8988T (cell line): ENCODE measurements at regions not wholly inside any gene's neighbourhood (a gene's known extent, or its start where the extent isn't known, plus 50 kb on each side); places are given as distances from the start of the nearest gene placed in this dataset.
"Not testable (repeated sequence)": the region's sequence is repeated elsewhere in the genome, so short reads cannot be mapped to it uniquely, and the experiment has no call there.

Experiments used
- DNase-seq: peaks from one replicate; pipeline ENCODE4 v3.0.0; 2011

- no peak for DNase-seq
These were observed 129.1 kb downstream of the TNFRSF21 start for GRCh38 chr6:47180633-47181032.

- DNase-seq, result no peak
These were observed 130.4 kb downstream of the TNFRSF21 start for GRCh38 chr6:47179286-47179685.

GRCh38 chr6:47175656-47176055 lies 133.5 kb upstream of the ADGRF1 start:
- no peak for DNase-seq

DNA sequence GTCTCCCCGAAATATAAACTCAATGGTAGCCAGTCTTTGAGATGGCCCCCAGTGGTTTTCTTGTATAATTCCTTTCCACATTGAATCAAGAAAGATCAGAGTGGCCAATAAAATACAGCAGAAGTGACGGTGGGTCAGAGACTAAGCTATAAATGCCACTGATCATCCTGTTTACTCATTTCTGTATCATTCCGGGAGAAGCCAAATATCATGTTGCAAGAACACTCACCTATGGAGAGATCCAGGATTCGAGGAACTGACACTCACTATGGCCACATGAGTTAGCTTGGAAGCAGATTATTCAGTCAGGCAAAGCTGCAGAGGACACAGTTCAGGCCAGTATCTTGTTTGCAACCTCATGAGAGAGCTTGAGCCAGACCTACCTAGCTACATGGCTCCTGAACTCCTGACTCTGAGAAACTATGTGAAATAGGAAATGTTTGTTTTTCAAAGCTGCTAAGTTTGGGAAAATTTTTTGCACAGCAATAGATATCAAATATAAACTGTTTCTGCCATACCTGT lies 132.4 kb upstream of the ADGRF1 start:
- DNase-seq, result no peak

- DNase-seq, result not testable (repeated sequence)
These were observed 131.9 kb upstream of the ADGRF1 start for GRCh38 chr6:47174063-47174462.

DNA sequence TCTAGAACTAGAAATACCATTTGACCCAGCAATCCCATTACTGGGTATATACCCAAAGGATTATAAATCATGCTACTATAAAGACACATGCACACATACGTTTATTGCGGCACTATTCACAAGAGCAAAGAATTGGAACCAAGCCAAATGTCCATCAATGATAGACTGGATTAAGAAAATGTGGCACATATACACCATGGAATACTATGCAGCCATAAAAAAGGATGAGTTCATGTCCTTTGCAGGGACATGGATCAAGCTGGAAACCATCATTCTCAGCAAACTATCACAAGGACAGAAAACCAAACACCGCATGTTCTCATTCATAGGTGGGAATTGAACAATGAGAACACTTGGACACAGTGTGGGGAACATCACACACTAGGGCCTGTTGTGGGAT lies 131.0 kb upstream of the ADGRF1 start:
- not testable (repeated sequence) for DNase-seq

DNA sequence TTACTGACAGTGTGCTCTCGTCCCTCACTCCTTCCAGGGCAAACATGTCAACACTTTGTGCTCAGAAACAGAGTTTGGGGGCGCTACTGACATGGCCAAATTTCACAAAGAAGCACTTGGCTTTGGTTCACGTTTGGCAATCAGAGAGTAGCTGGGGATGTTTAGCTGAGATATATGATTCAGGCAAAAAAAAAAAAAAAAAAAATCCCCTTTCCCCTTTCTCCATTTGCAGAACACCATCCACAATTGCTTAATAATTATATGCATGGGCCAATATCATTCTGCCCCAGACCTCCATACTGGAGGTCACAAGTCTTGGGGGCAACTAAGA lies 128.4 kb upstream of the ADGRF1 start:
- DNase-seq, result no peak

- no peak for DNase-seq
These were observed 127.9 kb upstream of the ADGRF1 start for GRCh38 chr6:47169785-47170616.

DNA sequence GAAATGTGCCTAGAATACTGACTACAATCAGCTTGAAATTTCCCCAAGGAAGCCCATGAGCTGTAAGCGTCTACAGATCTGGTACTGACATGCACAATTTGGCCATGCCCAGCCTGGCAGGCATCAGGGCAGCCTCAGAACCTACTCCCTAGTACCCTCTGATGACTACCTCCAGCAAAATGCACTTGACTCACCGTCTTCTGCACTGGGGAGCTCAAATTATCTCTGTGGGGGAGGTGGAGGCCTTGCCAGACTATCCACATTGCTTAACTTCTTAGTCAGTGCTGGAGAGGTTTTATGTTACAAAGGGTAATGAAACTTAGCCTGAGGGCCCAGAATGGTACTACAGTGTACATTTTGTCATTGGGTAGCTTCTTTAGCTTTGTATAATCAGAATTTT lies 126.0 kb upstream of the ADGRF1 start:
- peak; percentile 22 for DNase-seq

DNA sequence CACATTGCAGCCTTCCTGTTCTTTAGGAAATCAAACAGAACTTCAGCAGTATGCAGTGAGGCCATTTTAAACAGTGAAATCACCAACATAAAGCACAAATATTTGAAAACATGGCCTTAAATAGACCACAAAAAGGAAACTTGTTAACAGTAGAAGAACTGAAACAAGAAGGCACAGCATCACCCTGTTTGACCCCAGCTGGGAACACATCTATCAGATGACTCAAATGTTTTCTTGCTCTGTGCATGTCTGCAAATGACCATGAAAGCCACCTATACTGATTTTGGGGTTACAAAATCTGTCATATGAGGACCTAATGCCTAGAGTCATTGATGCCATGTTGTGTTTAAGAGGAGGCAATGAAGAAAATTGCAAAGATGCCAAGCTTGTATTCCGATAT lies 123.8 kb upstream of the ADGRF1 start:
- no peak for DNase-seq

DNA sequence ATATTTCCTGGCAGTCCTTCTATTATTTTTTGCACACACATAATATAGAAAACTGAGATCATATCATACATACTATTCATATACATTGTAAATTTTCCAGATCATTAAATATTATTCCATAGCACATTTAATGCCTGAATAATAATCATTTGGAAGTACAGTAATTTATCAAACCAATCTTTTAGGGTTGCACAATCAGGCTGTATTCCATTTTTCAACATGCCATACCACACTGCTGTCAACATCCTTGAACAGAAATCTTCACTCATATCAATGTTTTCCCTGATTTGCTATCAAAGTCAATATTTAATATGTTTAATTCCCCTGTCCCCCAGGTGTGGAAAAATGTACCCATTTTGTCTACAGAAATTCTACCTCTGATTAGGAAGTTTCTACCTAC lies 122.7 kb upstream of the ADGRF1 start:
- no peak for DNase-seq

- DNase-seq, result no peak
These were observed 121.4 kb upstream of the ADGRF1 start for GRCh38 chr6:47163536-47163935.

DNA sequence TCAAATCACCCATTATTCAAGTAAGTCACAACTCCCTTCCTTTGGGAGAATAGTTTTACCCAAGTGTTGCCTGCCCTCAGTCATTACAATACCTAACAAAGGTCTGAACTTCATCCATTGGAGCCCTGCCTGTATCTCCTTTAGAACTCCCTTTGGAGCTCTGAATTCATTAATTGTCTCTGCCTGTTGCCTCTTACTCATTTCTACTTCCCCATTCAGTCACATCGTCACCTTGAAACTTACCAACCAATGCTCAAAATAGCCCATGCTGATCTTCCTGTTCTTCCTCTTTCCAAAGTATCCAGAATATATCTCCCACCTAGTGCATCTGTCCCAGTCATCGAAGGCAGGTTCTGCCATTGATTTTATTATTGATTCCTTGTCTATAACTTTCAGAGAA lies 120.7 kb upstream of the ADGRF1 start:
- no peak for DNase-seq

DNA sequence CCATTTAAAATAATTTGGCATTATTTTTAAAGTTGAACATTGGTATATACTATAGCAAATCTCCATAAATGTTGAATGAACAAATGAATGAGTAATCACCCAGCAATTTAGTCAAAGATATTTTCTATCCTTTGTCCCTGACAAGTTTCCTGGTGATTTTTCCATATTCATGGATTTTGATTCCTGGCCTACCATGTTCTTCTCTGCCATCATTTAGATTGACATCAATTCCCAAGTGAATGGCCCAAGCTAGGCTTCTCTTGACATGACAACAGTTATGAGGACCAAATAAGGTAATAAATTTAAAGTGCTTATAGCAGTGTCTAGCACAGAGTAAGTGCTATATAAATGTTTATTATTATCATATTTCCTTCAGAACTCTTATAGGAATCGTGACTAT lies 120.1 kb upstream of the ADGRF1 start:
- DNase-seq, result no peak

DNA sequence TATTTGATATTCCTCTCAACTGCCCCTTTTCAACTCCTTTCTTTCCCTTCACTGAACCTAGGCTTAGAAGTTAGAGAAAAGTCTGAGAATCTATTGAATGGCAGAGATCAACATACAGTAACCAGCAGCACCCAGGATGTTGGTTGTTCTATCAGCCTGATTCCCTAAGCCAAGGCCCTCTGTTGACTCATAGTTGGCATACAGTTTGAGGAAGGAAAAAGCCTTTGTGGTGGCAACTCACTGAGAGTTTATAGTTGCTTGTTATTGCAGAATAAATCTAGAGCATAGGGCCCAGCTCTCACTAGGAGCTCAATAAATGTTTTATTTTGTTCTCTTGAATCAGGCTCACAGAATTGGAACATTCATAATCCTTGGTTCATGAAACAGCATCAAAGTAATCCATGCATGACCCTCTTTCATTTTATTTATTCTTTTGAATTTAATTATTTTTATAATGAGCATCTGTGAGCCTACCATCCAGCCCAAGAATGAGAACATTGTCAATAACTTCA lies 119.1 kb upstream of the ADGRF1 start:
- DNase-seq, result no peak

DNA sequence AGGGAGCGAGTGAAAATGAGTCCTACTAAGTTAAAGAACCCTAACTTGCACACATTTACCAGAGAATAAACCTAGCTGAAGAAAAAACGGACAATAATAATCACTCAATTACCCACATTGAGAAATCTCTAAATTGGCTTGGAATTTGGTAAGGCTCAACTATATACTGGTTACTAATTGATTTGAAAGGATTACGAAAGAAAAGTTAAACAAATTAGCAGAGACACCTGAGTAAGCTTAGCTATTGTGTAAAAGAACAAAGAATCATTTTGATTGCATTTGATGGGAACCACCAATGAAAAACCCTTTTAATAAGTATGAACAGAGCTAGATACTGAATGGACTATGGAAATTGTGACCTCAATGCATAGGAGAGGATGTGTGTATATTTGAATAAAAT lies 118.6 kb upstream of the ADGRF1 start:
- no peak for DNase-seq

- no peak for DNase-seq
These were observed 117.6 kb upstream of the ADGRF1 start for GRCh38 chr6:47159763-47160162.

- no peak for DNase-seq
These were observed 115.6 kb upstream of the ADGRF1 start for GRCh38 chr6:47157653-47158219.

GRCh38 chr6:47157063-47157462 lies 114.9 kb upstream of the ADGRF1 start:
- no peak for DNase-seq

GRCh38 chr6:47156196-47156595 lies 114.1 kb upstream of the ADGRF1 start:
- DNase-seq, result no peak

DNA sequence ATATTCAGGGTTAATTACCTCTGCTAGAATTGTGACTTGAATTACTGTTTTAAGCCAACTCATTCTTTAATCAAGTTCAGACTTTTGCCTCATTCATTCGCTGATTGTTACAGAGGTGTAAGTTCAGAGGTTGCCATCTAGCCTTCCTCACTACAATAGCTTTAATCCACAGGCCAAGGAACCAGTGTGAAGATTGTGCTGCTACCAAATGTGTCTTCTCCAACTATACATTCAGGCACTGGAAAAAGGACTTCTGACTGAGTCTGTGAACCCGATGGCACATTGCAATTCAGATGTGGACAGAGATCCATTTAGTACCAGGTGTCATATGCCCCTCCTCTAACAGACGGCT lies 111.2 kb upstream of the ADGRF1 start:
- no peak for DNase-seq

- peak; percentile 27 for DNase-seq
These were observed 110.7 kb upstream of the ADGRF1 start for GRCh38 chr6:47152666-47153403.

- DNase-seq, result no peak
These were observed 109.2 kb upstream of the ADGRF1 start for GRCh38 chr6:47151232-47151898.
